ENCODE measurements at regions not wholly inside any gene's neighbourhood (a gene's known extent, or its start where the extent isn't known, plus 50 kb on each side); places are given as distances from the start of the nearest gene placed in this dataset.

- TF ChIP-seq, protein P1, sequence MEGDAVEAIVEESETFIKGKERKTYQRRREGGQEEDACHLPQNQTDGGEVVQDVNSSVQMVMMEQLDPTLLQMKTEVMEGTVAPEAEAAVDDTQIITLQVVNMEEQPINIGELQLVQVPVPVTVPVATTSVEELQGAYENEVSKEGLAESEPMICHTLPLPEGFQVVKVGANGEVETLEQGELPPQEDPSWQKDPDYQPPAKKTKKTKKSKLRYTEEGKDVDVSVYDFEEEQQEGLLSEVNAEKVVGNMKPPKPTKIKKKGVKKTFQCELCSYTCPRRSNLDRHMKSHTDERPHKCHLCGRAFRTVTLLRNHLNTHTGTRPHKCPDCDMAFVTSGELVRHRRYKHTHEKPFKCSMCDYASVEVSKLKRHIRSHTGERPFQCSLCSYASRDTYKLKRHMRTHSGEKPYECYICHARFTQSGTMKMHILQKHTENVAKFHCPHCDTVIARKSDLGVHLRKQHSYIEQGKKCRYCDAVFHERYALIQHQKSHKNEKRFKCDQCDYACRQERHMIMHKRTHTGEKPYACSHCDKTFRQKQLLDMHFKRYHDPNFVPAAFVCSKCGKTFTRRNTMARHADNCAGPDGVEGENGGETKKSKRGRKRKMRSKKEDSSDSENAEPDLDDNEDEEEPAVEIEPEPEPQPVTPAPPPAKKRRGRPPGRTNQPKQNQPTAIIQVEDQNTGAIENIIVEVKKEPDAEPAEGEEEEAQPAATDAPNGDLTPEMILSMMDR (IDR thresholded peaks at IDR 0.05): no peak
- TF ChIP-seq, protein P2, sequence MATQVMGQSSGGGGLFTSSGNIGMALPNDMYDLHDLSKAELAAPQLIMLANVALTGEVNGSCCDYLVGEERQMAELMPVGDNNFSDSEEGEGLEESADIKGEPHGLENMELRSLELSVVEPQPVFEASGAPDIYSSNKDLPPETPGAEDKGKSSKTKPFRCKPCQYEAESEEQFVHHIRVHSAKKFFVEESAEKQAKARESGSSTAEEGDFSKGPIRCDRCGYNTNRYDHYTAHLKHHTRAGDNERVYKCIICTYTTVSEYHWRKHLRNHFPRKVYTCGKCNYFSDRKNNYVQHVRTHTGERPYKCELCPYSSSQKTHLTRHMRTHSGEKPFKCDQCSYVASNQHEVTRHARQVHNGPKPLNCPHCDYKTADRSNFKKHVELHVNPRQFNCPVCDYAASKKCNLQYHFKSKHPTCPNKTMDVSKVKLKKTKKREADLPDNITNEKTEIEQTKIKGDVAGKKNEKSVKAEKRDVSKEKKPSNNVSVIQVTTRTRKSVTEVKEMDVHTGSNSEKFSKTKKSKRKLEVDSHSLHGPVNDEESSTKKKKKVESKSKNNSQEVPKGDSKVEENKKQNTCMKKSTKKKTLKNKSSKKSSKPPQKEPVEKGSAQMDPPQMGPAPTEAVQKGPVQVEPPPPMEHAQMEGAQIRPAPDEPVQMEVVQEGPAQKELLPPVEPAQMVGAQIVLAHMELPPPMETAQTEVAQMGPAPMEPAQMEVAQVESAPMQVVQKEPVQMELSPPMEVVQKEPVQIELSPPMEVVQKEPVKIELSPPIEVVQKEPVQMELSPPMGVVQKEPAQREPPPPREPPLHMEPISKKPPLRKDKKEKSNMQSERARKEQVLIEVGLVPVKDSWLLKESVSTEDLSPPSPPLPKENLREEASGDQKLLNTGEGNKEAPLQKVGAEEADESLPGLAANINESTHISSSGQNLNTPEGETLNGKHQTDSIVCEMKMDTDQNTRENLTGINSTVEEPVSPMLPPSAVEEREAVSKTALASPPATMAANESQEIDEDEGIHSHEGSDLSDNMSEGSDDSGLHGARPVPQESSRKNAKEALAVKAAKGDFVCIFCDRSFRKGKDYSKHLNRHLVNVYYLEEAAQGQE (IDR thresholded peaks at IDR 0.05; ENCODE audit: insufficient read depth in 1 of 2, low read depth in 2 of 2, low read length in 1 of 2): no peak
- TF ChIP-seq TCF7L2 (IDR thresholded peaks at IDR 0.05; ENCODE audit: low read depth, low read length) (no peak), SIN3A (IDR thresholded peaks at IDR 0.05; ENCODE audit: borderline replicate concordance, insufficient read depth, low read depth, low read length) (no peak), POLR2AphosphoS5 (IDR thresholded peaks at IDR 0.05; ENCODE audit: low read depth, low read length) (no peak)
These were observed 66.9 kb upstream of the LRATD1 start for GRCh38 chr2:14565666-14566065.

GRCh38 chr2:14567561-14567960 is 65.0 kb upstream of the LRATD1 start:
- ChIA-PET POLR2A (no interaction called here), CTCF (no interaction called here)
- in situ Hi-C loops (cut with HindIII; ENCODE audit: low pct_unique_long_range_greater_than_20kb, low sequenced_read_pairs): no loop called here
- H3K9me3 ChIP-seq (ENCODE audit: control insufficient read depth, insufficient read depth, low read depth, low read length): no peaks in the 10 kb centered on the region
- H3K4me1 ChIP-seq (ENCODE audit: control insufficient read depth, insufficient read depth, low read length): peaks cover 2% of the 10 kb centered on the region; the same call in 1 of the 2 replicates
- no peaks in the 10 kb centered on the region for H3K36me3 ChIP-seq (ENCODE audit: control insufficient read depth, insufficient read depth, low read length)
- DNase-seq (ENCODE audit: low read depth, low spot score) (no peak), ATAC-seq (no peak)
- H3K4me3 ChIP-seq (ENCODE audit: low read depth in 2 of 2, low read length in 2 of 2): no peak overlapping the region
- no peak overlapping the region for H3K27ac ChIP-seq (ENCODE audit: low read length)
- H3K27me3 ChIP-seq (ENCODE audit: control insufficient read depth, insufficient read depth, low read length): no peaks in the 10 kb centered on the region
- intact Hi-C loops (cut with micrococcal nuclease; ENCODE audit: unreplicated experiment): no loop called here
- BruUV-seq (replicated peaks): no TSS peak
- TF ChIP-seq POLR2AphosphoS5 (IDR thresholded peaks at IDR 0.05; ENCODE audit: low read depth, low read length): no peak
- no peak for TF ChIP-seq TCF7L2 (IDR thresholded peaks at IDR 0.05; ENCODE audit: low read depth, low read length)
- TF ChIP-seq SIN3A (IDR thresholded peaks at IDR 0.05; ENCODE audit: borderline replicate concordance, insufficient read depth, low read depth, low read length): no peak
- TF ChIP-seq, protein P1 (IDR thresholded peaks at IDR 0.05): no peak
- TF ChIP-seq, protein P2 (IDR thresholded peaks at IDR 0.05; ENCODE audit: insufficient read depth in 1 of 2, low read depth in 2 of 2, low read length in 1 of 2): no peak

More at GRCh38 chr2:14565666-14566065, 66.9 kb upstream of the LRATD1 start:
- intact Hi-C loops (cut with micrococcal nuclease; ENCODE audit: unreplicated experiment) (no loop called here), in situ Hi-C loops (cut with HindIII; ENCODE audit: low pct_unique_long_range_greater_than_20kb, low sequenced_read_pairs) (no loop called here)
- no peaks in the 10 kb centered on the region for H3K9me3 ChIP-seq (ENCODE audit: control insufficient read depth, insufficient read depth, low read depth, low read length)
- CTCF ChIA-PET: no interaction called here
- H3K4me1 ChIP-seq (ENCODE audit: control insufficient read depth, insufficient read depth, low read length): no peaks in the 10 kb centered on the region
- no TSS peak for BruUV-seq (replicated peaks)
- POLR2A ChIA-PET: no interaction called here
- no peak for DNase-seq (ENCODE audit: low read depth, low spot score)
- no peak overlapping the region for H3K27ac ChIP-seq (ENCODE audit: low read length)
- no peak overlapping the region for H3K4me3 ChIP-seq (ENCODE audit: low read depth in 2 of 2, low read length in 2 of 2)
- H3K27me3 ChIP-seq (ENCODE audit: control insufficient read depth, insufficient read depth, low read length): no peaks in the 10 kb centered on the region
- no peak for ATAC-seq
- no peaks in the 10 kb centered on the region for H3K36me3 ChIP-seq (ENCODE audit: control insufficient read depth, insufficient read depth, low read length)

Measured in Panc1 (cell line).